IMR-90 (cell line): ENCODE measurements at regions not wholly inside any gene's neighbourhood (a gene's known extent, or its start where the extent isn't known, plus 50 kb on each side); places are given as distances from the start of the nearest gene placed in this dataset.

Experiments used
- CEBPB ChIP-seq: IDR thresholded peaks from 2 replicates; pipeline ENCODE4 v1.6.1; 2012; ENCODE audit warnings: low read depth, low read length, improper control_type of control experiment
- CHD1 ChIP-seq: IDR thresholded peaks from 2 replicates; pipeline ENCODE4 v1.6.1; 2012; ENCODE audit warnings: low read depth, low read length, improper control_type of control experiment
- MAFK ChIP-seq: IDR thresholded peaks from 2 replicates; pipeline ENCODE4 v1.6.1; 2012; ENCODE audit warnings: low read depth, low read length, improper control_type of control experiment
- MXI1 ChIP-seq: IDR thresholded peaks from 2 replicates; pipeline ENCODE4 v1.6.1; 2012; ENCODE audit warnings: low read depth, mild to moderate bottlenecking, low read length, moderate library complexity, borderline replicate concordance
- POLR2A ChIP-seq: IDR thresholded peaks from 2 replicates; pipeline ENCODE4 v1.6.1; 2012; ENCODE audit warnings: mild to moderate bottlenecking, low read depth, low read length
- RAD21 ChIP-seq: IDR thresholded peaks from 2 replicates; pipeline ENCODE4 v1.6.1; 2012; ENCODE audit warnings: low read length, improper control_type of control experiment
- RFX5 ChIP-seq: IDR thresholded peaks from 2 replicates; pipeline ENCODE4 v1.8.0; 2012; ENCODE audit warnings: low read depth, mild to moderate bottlenecking, low read length, moderate library complexity
- SMC3 ChIP-seq: fragments of 150-350 bp; IDR thresholded peaks from 2 replicates; pipeline ENCODE4 v1.6.1; 2016; ENCODE audit warnings: low read depth, mild to moderate bottlenecking, antibody characterized with exemption, low read length, moderate library complexity
- TF ChIP-seq, protein P1 (sequence below): conservative IDR thresholded peaks from 2 replicates; pipeline ENCODE4 v1.5.1; 2012; ENCODE audit warnings: mild to moderate bottlenecking, low read depth, low read length, improper control_type of control experiment
- TF ChIP-seq, protein P2 (sequence below): fragments of 150-350 bp; IDR thresholded peaks from 2 replicates; pipeline ENCODE4 v1.6.1; 2017; ENCODE audit warnings: mild to moderate bottlenecking, antibody characterized with exemption, low read length, low read depth

DNA sequence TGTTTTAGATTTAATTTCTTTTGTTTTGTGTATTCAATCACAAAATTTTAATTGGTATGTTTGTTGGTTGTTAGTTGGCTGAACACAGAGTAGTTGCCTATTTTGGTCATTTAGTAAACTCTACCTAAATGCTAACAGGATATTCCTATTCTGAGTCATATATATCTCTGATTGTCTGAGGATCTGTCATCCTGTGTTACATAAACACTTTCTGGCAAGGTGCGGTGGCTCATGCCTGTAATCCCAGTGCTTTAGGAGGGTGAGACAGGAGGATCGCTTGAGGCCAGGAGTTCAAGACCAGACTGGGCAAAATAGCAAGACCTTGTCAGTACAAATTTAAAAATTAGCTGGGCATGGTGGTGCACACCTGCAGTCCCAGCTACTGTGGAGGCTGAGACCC lies 178.6 kb downstream of the PLCE1 start:
- TF ChIP-seq, protein P1, sequence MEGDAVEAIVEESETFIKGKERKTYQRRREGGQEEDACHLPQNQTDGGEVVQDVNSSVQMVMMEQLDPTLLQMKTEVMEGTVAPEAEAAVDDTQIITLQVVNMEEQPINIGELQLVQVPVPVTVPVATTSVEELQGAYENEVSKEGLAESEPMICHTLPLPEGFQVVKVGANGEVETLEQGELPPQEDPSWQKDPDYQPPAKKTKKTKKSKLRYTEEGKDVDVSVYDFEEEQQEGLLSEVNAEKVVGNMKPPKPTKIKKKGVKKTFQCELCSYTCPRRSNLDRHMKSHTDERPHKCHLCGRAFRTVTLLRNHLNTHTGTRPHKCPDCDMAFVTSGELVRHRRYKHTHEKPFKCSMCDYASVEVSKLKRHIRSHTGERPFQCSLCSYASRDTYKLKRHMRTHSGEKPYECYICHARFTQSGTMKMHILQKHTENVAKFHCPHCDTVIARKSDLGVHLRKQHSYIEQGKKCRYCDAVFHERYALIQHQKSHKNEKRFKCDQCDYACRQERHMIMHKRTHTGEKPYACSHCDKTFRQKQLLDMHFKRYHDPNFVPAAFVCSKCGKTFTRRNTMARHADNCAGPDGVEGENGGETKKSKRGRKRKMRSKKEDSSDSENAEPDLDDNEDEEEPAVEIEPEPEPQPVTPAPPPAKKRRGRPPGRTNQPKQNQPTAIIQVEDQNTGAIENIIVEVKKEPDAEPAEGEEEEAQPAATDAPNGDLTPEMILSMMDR = no peak
- TF ChIP-seq POLR2A = no peak
- no peak for TF ChIP-seq MXI1
- no peak for TF ChIP-seq MAFK
- no peak for TF ChIP-seq SMC3
- no peak for TF ChIP-seq RFX5
- no peak for TF ChIP-seq CEBPB
- TF ChIP-seq, protein P2, sequence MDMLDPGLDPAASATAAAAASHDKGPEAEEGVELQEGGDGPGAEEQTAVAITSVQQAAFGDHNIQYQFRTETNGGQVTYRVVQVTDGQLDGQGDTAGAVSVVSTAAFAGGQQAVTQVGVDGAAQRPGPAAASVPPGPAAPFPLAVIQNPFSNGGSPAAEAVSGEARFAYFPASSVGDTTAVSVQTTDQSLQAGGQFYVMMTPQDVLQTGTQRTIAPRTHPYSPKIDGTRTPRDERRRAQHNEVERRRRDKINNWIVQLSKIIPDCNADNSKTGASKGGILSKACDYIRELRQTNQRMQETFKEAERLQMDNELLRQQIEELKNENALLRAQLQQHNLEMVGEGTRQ = no peak
- TF ChIP-seq RAD21 = no peak
- TF ChIP-seq CHD1 = no peak
